ENCODE measurements at regions not wholly inside any gene's neighbourhood (a gene's known extent, or its start where the extent isn't known, plus 50 kb on each side); places are given as distances from the start of the nearest gene placed in this dataset.

DNA sequence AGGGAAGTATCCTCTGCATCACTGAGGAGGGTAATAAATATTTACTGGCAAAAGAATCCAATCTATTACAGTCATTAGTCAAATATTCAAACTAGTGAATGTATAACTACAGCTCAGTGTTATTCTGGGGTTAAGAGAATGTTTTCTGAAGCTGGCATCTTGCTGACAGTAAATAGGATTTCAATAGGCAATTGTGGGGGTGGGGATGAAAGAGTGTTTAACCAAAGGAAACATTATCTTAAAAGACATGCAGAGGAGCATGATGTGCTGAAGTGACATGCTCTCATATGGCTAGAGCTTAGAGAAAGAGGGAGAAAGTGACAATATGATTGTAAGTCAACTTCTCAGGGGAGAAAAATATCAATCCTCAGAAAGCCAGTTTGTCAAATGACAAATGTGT is 618.4 kb upstream of the RIOK2 start:
- DNase-seq (ENCODE audit: low spot score) = no peak
- H3K9me3 ChIP-seq (ENCODE audit: control insufficient read depth in 4 of 4, low read length in 3 of 4) = peaks cover 0 to 2% (median 0%) of the 10 kb centered on the region in 4 donors
- H3K4me1 ChIP-seq (ENCODE audit: control insufficient read depth in 4 of 4, insufficient read depth in 4 of 4, low read length in 3 of 4) = no peaks in the 10 kb centered on the region
- H3K36me3 ChIP-seq (ENCODE audit: control insufficient read depth in 4 of 4, insufficient read depth in 3 of 4, low read depth in 1 of 4, low read length in 3 of 4) = peaks cover 0 to 1% (median 0%) of the 10 kb centered on the region in 4 donors
- no peak overlapping the region for H3K27ac ChIP-seq (ENCODE audit: low read depth in 1 of 2, low read length in 2 of 2)
- H3K27me3 ChIP-seq (ENCODE audit: control insufficient read depth in 4 of 4, insufficient read depth in 4 of 4, low read length in 3 of 4) = no peaks in the 10 kb centered on the region
- no peak overlapping the region for H3K4me3 ChIP-seq (ENCODE audit: low read depth in 1 of 3, low read length in 3 of 3)
- no peak overlapping the region for H3K9ac ChIP-seq (ENCODE audit: low read depth in 1 of 2, low read length in 2 of 2)
- TF ChIP-seq JUND (IDR thresholded peaks at IDR 0.05) (no peak), HNF4G (IDR thresholded peaks at IDR 0.05) (no peak), RXRA (IDR thresholded peaks at IDR 0.05) (no peak), SP1 (IDR thresholded peaks at IDR 0.05) (no peak), EGR1 (IDR thresholded peaks at IDR 0.05; ENCODE audit: low read depth in 2 of 2) (no peak), NR2F2 (IDR thresholded peaks at IDR 0.05) (no peak), RAD21 (IDR thresholded peaks at IDR 0.05) (no peak)
- TF ChIP-seq, protein P1, sequence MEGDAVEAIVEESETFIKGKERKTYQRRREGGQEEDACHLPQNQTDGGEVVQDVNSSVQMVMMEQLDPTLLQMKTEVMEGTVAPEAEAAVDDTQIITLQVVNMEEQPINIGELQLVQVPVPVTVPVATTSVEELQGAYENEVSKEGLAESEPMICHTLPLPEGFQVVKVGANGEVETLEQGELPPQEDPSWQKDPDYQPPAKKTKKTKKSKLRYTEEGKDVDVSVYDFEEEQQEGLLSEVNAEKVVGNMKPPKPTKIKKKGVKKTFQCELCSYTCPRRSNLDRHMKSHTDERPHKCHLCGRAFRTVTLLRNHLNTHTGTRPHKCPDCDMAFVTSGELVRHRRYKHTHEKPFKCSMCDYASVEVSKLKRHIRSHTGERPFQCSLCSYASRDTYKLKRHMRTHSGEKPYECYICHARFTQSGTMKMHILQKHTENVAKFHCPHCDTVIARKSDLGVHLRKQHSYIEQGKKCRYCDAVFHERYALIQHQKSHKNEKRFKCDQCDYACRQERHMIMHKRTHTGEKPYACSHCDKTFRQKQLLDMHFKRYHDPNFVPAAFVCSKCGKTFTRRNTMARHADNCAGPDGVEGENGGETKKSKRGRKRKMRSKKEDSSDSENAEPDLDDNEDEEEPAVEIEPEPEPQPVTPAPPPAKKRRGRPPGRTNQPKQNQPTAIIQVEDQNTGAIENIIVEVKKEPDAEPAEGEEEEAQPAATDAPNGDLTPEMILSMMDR (IDR thresholded peaks at IDR 0.05; ENCODE audit: low read depth, low read length, missing input control) = no peak

DNA sequence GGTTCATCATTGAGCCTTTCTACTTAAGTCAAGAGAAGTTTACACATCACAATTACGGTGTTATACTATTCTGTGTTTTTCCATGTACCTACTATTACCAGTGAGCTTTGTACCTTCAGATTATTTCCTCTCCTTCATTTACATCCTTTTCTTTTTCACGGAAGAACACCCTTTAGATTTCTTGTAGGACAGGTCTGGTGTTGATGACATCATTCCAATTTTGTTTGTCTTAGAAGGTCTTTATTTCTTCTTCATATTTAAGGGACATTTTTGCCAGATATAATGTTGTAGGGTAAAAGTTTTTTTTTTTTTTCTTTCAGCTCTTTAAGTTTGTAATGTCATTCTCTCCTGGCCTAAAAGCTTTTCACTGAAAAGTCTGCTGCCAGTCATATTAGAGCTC is 637.1 kb upstream of the RIOK2 start:
- no peak overlapping the region for H3K9ac ChIP-seq (ENCODE audit: low read depth in 1 of 2, low read length in 2 of 2)
- no peak overlapping the region for H3K4me3 ChIP-seq (ENCODE audit: low read depth in 1 of 3, low read length in 3 of 3)
- H3K4me1 ChIP-seq (ENCODE audit: control insufficient read depth in 4 of 4, insufficient read depth in 4 of 4, low read length in 3 of 4) = no peaks in the 10 kb centered on the region
- WGBS = 76% methylated on average over 2 of the region's 2 CpGs
- DNase-seq (ENCODE audit: low spot score) = no peak
- H3K27ac ChIP-seq (ENCODE audit: low read depth in 1 of 2, low read length in 2 of 2) = no peak overlapping the region
- TF ChIP-seq, protein P1 (IDR thresholded peaks at IDR 0.05; ENCODE audit: low read depth, low read length, missing input control) = no peak
- TF ChIP-seq ZBTB33 (IDR thresholded peaks at IDR 0.05) (no peak), NR2F2 (IDR thresholded peaks at IDR 0.05) (no peak), YY1 (IDR thresholded peaks at IDR 0.05) (no peak), EGR1 (IDR thresholded peaks at IDR 0.05; ENCODE audit: low read depth in 2 of 2) (no peak), FOXA2 (IDR thresholded peaks at IDR 0.05) (no peak)
- TF ChIP-seq, protein P2, sequence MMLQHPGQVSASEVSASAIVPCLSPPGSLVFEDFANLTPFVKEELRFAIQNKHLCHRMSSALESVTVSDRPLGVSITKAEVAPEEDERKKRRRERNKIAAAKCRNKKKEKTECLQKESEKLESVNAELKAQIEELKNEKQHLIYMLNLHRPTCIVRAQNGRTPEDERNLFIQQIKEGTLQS (IDR thresholded peaks at IDR 0.05) = no peak
- H3K27me3 ChIP-seq (ENCODE audit: control insufficient read depth in 4 of 4, insufficient read depth in 4 of 4, low read length in 3 of 4) = no peaks in the 10 kb centered on the region
- no peaks in the 10 kb centered on the region for H3K36me3 ChIP-seq (ENCODE audit: control insufficient read depth in 4 of 4, insufficient read depth in 3 of 4, low read depth in 1 of 4, low read length in 3 of 4)
- peaks cover 0 to 2% (median 0%) of the 10 kb centered on the region in 4 donors for H3K9me3 ChIP-seq (ENCODE audit: control insufficient read depth in 4 of 4, low read length in 3 of 4)

Measured in liver (tissue), 8 donors.